Lower leg skin (tissue), 4 donors: ENCODE measurements at regions not wholly inside any gene's neighbourhood (a gene's known extent, or its start where the extent isn't known, plus 50 kb on each side); places are given as distances from the start of the nearest gene placed in this dataset.

ENCODE experiments used
- DNase-seq, 2 donors: peaks; one replicate each; pipeline ENCODE4 v3.0.0-alpha.2; 2019; ENCODE audit warnings: low spot score in 2 of 2
- H3K4me3 ChIP-seq: fragments of 200-600 bp; sonication (generic); 2 replicates; pipeline ENCODE4 v1.5.1; 2017; ENCODE audit warnings: mild to moderate bottlenecking, low read depth; ENCODE audit not compliant: poor library complexity, severe bottlenecking
- POLR2A ChIP-seq, 2 donors: fragments of 450-650 bp; IDR thresholded peaks; one replicate each; pipeline ENCODE4 v1.6.1; 2016 to 2017; ENCODE audit warnings: antibody characterized with exemption in 2 of 2, mild to moderate bottlenecking in 1 of 2, moderate library complexity in 1 of 2
- WGBS, 2 donors: methylation state at CpG; one replicate each; pipeline ENCODE4 v1.1.5; 2018; 5-methylcytosine and 5-hydroxymethylcytosine counted together
- intact Hi-C: fragments of 100-400 bp; cut with DNase I; formaldehyde crosslinking; loops from one replicate; pipeline ENCODE4 v1.15.0; 2023; ENCODE audit warnings: low total_unique reads
- TF ChIP-seq, protein P1 (sequence below), 3 donors: fragments of 450-650 bp; IDR thresholded peaks; one replicate each; pipeline ENCODE4 v1.5.1; 2016; ENCODE audit warnings: antibody characterized with exemption in 3 of 3, mild to moderate bottlenecking in 3 of 3, moderate library complexity in 2 of 3

DNA sequence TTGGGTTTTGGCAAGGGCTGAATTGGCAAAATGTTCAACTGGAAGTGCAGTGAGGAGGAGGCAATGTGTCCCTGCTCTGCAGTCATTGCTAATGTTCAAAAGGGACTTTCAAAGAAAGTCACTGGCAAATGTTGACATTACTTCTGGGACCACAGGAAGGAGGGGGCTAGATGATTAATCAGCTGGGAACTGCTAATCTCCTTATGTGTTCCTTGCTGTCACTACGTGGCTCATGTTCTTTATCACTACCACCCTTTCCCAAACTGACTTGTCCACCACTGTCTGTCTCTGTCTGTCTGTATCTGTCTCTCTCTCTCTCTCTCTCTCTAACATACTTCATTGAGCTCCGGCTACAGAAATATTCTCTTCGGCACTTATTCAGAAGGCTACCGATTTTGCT lies 86.9 kb upstream of the MTPN start:
- 68 to 79% methylated on average over 4 of the region's 4 CpGs for WGBS, 2 donors
- no peak for DNase-seq
- no peak overlapping the region for H3K4me3 ChIP-seq
- intact Hi-C loops = no loop called here
- TF ChIP-seq POLR2A (IDR thresholded peaks at IDR 0.05) = no peak
- TF ChIP-seq, protein P1, sequence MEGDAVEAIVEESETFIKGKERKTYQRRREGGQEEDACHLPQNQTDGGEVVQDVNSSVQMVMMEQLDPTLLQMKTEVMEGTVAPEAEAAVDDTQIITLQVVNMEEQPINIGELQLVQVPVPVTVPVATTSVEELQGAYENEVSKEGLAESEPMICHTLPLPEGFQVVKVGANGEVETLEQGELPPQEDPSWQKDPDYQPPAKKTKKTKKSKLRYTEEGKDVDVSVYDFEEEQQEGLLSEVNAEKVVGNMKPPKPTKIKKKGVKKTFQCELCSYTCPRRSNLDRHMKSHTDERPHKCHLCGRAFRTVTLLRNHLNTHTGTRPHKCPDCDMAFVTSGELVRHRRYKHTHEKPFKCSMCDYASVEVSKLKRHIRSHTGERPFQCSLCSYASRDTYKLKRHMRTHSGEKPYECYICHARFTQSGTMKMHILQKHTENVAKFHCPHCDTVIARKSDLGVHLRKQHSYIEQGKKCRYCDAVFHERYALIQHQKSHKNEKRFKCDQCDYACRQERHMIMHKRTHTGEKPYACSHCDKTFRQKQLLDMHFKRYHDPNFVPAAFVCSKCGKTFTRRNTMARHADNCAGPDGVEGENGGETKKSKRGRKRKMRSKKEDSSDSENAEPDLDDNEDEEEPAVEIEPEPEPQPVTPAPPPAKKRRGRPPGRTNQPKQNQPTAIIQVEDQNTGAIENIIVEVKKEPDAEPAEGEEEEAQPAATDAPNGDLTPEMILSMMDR (IDR thresholded peaks at IDR 0.05) = no peak

DNA sequence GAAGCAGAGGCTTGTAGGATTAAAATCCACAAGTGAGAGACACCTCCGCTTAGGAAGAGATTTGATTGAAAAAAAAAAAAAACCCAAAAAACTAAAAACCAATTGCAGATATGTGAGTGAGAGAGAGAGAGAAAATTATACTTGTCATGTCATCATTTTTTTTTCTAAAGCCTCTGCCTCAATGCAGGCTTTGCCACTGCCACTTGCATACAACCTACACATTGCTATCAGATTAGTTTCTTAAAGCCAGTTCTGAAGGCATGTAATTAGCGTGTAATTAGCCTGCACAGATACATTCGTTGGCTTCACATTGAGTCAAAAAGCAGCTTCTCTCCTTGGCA lies 86.1 kb upstream of the MTPN start:
- intact Hi-C loops = no loop called here
- WGBS, 2 donors = 60 to 69% methylated on average over 3 of the region's 3 CpGs
- TF ChIP-seq, protein P1 (IDR thresholded peaks at IDR 0.05) = no peak
- no peak for TF ChIP-seq POLR2A (IDR thresholded peaks at IDR 0.05)
- no peak overlapping the region for H3K4me3 ChIP-seq
- DNase-seq = no peak

DNA sequence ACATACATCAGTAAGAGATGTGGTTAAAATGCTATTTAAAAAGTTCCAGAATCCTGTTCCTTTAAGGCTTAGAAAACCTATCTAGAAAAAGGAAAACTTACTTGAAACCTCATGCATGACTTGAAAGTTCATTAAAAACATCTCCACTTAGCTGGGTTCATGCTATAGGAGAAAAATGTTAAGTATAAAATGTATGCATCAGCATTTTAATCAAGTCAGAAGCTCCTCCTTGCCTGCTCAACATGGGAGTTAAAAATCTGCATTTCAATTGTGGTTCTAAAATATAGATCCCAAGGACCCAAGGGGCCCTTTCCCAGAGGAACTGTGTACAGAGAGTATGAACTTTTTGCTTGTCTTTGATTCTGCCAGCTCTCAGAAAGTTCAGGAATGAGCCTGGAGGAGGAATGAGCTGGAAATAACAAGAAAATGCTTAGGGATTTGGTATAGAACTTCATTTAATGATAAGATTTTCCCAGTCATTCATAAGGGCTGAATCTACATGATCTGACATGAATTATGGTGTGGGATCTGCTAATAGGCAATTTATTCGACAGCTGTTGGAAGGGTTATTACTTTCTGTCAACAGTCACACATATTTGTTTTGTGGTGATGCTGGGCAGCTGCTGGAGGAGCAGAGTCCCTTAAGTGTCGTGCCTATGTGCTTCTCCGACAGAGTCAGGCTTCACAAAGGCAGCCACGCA lies 85.6 kb upstream of the MTPN start:
- intact Hi-C loops = no loop called here
- no peak for DNase-seq
- TF ChIP-seq, protein P1 (IDR thresholded peaks at IDR 0.05) = no peak
- TF ChIP-seq POLR2A (IDR thresholded peaks at IDR 0.05) = no peak
- H3K4me3 ChIP-seq = no peak overlapping the region
- 17 to 24% methylated on average over 4 of the region's 4 CpGs for WGBS, 2 donors

DNA sequence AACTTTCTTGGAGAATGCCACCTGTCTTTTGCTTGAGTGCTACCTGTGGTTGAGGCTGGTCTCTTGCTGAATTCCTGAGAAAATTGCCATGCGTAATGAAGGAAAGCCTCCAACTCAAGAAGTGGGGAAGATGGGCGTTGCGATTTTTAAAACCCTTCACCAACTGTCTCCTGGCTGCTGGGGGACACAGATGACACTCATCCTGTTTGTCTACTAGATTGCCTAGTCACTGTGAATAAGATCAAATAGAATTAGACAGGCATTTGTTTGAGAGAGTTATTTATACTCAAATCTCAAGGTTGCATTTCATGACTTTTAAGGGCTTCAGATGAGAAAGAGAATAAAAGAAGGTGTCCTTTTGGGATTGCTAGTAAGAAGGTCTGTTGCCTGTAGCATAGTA lies 84.3 kb upstream of the MTPN start:
- TF ChIP-seq, protein P1 (IDR thresholded peaks at IDR 0.05) = no peak
- TF ChIP-seq POLR2A (IDR thresholded peaks at IDR 0.05) = no peak
- DNase-seq = no peak
- intact Hi-C loops = no loop called here
- no peak overlapping the region for H3K4me3 ChIP-seq
- WGBS, 2 donors = 81 to 91% methylated on average over 3 of the region's 3 CpGs

DNA sequence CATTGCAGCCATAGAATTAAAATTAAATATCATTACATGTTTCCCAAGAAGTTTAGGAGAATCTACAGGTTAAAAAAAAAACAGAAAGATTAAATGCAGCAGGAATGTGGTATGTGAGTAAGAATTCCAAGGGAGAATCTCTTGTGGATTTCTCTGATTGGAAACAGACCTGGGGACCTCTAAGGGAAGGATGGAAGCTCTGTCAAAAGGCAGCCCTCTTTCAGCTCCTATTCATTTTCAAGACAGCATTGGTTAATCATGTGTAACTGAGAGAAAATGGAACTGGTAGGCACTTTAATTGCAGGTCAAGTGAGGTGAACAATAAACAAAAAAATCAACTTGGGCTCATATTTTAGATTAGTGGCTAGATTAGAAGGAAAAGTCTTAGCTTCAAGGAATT lies 81.4 kb upstream of the MTPN start:
- no peak for DNase-seq
- intact Hi-C loops = loop anchor here (10.0 kb wide), 1 partner anchor 1716 kb away; no protein-coding TSS in a partner anchor
- H3K4me3 ChIP-seq = no peak overlapping the region
- TF ChIP-seq, protein P1 (IDR thresholded peaks at IDR 0.05) = no peak
- no peak for TF ChIP-seq POLR2A (IDR thresholded peaks at IDR 0.05)

DNA sequence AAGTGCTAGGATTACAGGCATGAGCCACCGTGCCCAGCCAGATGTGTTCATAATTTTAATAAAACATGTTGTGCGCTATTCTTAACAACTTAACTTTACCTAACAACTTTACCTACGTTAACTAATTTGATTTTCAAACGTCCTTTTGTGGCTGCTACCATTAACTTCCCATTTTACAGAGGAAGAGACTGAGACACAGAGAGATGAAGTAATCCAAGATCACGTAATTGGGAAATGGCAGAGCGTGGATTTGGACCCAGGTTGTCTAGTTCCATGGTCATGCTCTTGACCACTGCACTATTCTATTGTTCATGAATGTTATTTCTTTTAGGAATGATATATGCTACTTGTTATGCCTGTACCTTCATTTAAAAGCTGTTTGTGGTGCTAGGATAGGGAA lies 80.3 kb upstream of the MTPN start:
- TF ChIP-seq POLR2A (IDR thresholded peaks at IDR 0.05) = no peak
- TF ChIP-seq, protein P1 (IDR thresholded peaks at IDR 0.05) = no peak
- WGBS, 2 donors = 81 to 84% methylated on average over 6 of the region's 6 CpGs
- intact Hi-C loops = loop anchor here (10.0 kb wide), 1 partner anchor 1717 kb away; no protein-coding TSS in a partner anchor
- DNase-seq = no peak
- H3K4me3 ChIP-seq = no peak overlapping the region
